Nephron progenitor cell (in vitro differentiated cells): ENCODE measurements at regions not wholly inside any gene's neighbourhood (a gene's known extent, or its start where the extent isn't known, plus 50 kb on each side); places are given as distances from the start of the nearest gene placed in this dataset.

Experiments used
- DNase-seq: peaks from one replicate; pipeline ENCODE4 v3.0.0; 2021
- H3K27ac Mint-ChIP-seq: 2 replicates; pipeline ENCODE4 v1.8.0; 2021; ENCODE audit warnings: mild to moderate bottlenecking, moderate library complexity, mixed read lengths
- H3K27me3 Mint-ChIP-seq: 2 replicates; pipeline ENCODE4 v1.8.0; 2021; ENCODE audit warnings: mild to moderate bottlenecking, low read depth, mixed read lengths; ENCODE audit not compliant: poor library complexity
- H3K36me3 Mint-ChIP-seq: 2 replicates; pipeline ENCODE4 v1.8.0; 2021; ENCODE audit warnings: low read depth, mixed read lengths
- H3K4me1 Mint-ChIP-seq: 2 replicates; pipeline ENCODE4 v1.8.0; 2021; ENCODE audit warnings: mixed read lengths
- H3K4me3 Mint-ChIP-seq: 2 replicates; pipeline ENCODE4 v1.8.0; 2021; ENCODE audit warnings: mild to moderate bottlenecking, moderate library complexity, mixed read lengths
- H3K9me3 Mint-ChIP-seq: 2 replicates; pipeline ENCODE4 v1.8.0; 2021; ENCODE audit warnings: mild to moderate bottlenecking, moderate library complexity, mixed read lengths
- TF ChIP-seq, protein P1 (sequence below): fragments of 200-600 bp; sonication (generic); IDR thresholded peaks from 2 replicates; pipeline ENCODE4 v1.5.0; 2021; ENCODE audit warnings: antibody characterized with exemption

DNA sequence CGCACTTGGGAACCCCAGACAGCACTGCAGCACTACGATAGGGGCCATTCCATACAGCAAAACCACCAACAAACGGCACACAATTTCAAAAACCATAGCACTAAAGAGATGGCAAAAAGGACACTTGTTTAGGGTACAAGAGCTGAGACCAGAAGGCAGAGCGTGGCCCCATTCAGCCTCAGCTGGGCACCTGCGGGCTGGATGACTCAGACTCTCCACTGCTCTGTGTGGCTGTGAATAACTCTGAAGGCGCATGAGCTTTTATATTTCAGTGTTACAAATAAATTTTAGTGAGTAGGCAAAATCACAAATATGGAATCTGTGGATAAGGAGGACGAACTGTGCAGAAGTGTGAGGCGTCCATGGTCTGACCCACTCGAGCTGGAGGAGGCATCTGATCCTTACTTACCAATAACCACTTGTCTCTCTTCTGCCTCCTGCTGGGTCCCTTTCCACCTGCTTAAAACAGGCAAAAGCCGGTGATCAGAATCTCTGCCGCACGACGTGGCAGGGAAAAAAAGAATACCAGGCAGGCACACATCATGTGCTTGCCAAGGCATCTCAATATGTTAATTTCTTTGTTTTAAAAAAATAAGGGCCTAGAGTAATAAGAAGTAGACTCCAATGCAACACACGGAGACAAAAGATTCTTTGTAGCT is 325.7 kb downstream of the SHANK2 start:
- no peaks in the 10 kb centered on the region for H3K36me3 Mint-ChIP-seq
- peaks cover 32% of the 10 kb centered on the region for H3K9me3 Mint-ChIP-seq
- TF ChIP-seq, protein P1, sequence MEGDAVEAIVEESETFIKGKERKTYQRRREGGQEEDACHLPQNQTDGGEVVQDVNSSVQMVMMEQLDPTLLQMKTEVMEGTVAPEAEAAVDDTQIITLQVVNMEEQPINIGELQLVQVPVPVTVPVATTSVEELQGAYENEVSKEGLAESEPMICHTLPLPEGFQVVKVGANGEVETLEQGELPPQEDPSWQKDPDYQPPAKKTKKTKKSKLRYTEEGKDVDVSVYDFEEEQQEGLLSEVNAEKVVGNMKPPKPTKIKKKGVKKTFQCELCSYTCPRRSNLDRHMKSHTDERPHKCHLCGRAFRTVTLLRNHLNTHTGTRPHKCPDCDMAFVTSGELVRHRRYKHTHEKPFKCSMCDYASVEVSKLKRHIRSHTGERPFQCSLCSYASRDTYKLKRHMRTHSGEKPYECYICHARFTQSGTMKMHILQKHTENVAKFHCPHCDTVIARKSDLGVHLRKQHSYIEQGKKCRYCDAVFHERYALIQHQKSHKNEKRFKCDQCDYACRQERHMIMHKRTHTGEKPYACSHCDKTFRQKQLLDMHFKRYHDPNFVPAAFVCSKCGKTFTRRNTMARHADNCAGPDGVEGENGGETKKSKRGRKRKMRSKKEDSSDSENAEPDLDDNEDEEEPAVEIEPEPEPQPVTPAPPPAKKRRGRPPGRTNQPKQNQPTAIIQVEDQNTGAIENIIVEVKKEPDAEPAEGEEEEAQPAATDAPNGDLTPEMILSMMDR, result no peak
- no peak overlapping the region for H3K27ac Mint-ChIP-seq
- H3K27me3 Mint-ChIP-seq, result peaks cover 20% of the 10 kb centered on the region
- no peaks in the 10 kb centered on the region for H3K4me1 Mint-ChIP-seq
- no peak for DNase-seq
- no peak overlapping the region for H3K4me3 Mint-ChIP-seq

DNA sequence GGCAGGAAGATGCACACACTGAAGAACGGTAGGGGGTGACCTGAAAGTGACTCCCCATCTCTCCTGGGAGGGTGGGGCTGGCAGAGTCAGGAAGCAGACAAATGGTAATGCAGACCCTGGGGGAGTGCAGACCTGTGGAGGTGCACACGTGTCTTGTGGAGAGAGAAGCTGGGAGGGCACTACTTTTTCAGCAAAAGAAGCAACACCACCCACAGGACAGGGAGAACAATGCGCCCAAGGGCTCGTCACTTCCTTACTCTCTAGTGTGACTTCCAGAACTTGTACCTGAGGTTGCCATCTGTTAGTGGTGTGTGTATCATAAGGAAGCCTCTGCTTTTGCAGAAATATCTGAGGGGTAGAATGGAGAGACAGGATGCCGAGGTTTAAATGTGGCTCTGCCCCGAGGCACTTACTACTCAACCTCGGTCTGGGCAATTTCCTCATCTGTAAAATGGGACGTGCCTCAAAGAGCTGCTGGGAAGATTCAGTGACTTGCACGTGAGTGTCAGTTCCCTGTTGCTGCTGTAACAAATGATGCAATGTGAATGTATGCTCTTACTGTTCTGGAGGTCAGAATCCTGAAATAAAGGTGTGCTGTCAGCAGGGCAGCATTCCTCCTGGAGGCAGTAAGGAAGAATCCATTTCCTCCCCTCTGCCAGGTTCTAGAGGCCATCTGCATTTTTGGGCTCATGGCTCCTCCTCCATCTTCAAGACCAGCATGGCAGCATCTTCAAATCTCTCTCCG is 323.4 kb downstream of the SHANK2 start:
- H3K27ac Mint-ChIP-seq, result no peak overlapping the region
- H3K36me3 Mint-ChIP-seq, result no peaks in the 10 kb centered on the region
- no peak overlapping the region for H3K4me3 Mint-ChIP-seq
- no peak for DNase-seq
- peaks cover 20% of the 10 kb centered on the region for H3K27me3 Mint-ChIP-seq
- TF ChIP-seq, protein P1, result no peak
- no peaks in the 10 kb centered on the region for H3K4me1 Mint-ChIP-seq
- peaks cover 13% of the 10 kb centered on the region for H3K9me3 Mint-ChIP-seq

DNA sequence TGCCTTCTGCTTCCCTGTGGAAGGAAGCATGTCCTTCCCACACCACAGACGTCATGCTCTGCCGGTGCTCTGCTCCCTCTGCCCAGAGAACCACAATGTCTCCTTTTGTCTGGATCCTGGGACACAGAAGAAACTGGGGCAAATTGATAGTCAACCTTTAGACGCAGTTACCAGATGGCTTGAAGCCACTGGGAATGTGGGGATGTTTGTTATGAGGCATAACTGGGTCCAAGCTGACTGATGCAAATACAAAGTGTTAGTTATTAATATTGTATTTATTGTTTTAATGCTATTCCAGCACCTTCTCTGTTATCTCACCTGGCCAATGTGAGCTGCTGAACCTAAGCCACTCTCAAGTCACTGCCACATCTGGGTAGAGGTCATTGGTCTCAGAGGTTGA is 322.2 kb downstream of the SHANK2 start:
- Mint-ChIP-seq H3K9me3 (peaks cover 9% of the 10 kb centered on the region), H3K4me1 (peaks cover 4% of the 10 kb centered on the region), H3K36me3 (no peaks in the 10 kb centered on the region), H3K27ac (no peak overlapping the region), H3K27me3 (peaks cover 23% of the 10 kb centered on the region), H3K4me3 (no peak overlapping the region)
- TF ChIP-seq, protein P1, result no peak
- no peak for DNase-seq

DNA sequence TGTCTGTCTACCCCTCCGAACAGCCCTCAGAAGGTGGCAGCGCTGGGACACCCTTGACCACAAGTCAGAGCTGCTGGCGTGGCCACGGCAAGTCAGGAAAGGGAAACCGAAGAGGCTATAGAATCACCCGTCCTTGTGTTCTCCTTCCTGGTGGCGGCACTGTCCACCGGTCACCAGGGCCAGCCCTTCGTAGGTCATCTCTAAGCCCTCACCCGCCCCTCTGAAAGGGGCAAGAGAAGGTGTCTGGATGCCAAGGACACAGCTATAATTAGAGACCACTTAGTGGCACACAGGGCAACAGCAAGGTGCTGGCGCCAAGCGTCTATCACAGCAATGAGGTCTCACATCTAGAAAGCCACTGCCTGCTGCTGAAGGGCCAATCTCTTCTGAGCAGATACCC is 320.9 kb downstream of the SHANK2 start:
- Mint-ChIP-seq H3K4me3 (no peak overlapping the region), H3K4me1 (peaks cover 4% of the 10 kb centered on the region), H3K27ac (no peak overlapping the region), H3K9me3 (peaks cover 7% of the 10 kb centered on the region), H3K36me3 (no peaks in the 10 kb centered on the region), H3K27me3 (peaks cover 18% of the 10 kb centered on the region)
- TF ChIP-seq, protein P1, result no peak
- no peak for DNase-seq

DNA sequence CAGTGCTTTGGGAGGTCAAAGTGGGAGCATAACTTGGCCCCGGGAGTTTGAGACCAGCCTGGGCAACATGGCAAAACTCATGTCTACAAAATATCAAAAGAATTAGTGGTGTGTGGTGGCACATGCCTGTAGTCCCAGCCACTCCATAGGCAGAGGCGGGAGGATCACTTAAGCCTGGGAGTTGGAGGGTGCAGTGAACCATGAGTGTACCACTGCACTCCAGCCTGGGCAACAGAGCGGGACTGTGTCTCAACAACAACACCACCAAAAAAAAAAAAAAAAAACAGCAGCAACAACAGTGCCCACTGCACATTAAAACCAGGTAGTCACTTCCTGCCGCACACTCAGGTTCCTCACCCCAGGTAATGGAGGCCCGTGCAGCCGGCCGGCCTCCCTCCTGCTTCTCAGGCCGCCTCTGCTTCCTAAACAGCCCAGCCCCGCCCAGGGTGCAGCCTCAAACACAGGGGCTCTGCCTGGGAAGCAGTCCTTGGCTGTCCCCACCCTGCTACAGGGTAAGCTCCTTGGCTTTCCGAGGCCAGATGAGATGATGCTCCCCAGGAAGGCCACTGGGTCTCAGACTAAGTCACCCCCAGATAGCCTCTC is 318.3 kb downstream of the SHANK2 start:
- Mint-ChIP-seq H3K27ac (no peak overlapping the region), H3K9me3 (peaks cover 16% of the 10 kb centered on the region), H3K36me3 (no peaks in the 10 kb centered on the region), H3K4me3 (no peak overlapping the region), H3K4me1 (peaks cover 4% of the 10 kb centered on the region), H3K27me3 (peaks cover 13% of the 10 kb centered on the region)
- DNase-seq, result peak; percentile 24
- TF ChIP-seq, protein P1, result no peak
